Activated naive CD8-positive, alpha-beta T cell (primary cell): ENCODE measurements at regions not wholly inside any gene's neighbourhood (a gene's known extent, or its start where the extent isn't known, plus 50 kb on each side); places are given as distances from the start of the nearest gene placed in this dataset.

ENCODE experiments used
- H3K27ac Mint-ChIP-seq: one replicate; pipeline ENCODE4 v1.8.0; 2021; ENCODE audit warnings: mixed read lengths
- H3K27me3 Mint-ChIP-seq: one replicate; pipeline ENCODE4 v1.8.0; 2021; ENCODE audit warnings: mixed read lengths
- H3K36me3 Mint-ChIP-seq: one replicate; pipeline ENCODE4 v1.8.0; 2021; ENCODE audit warnings: mixed read lengths
- H3K4me1 Mint-ChIP-seq: one replicate; pipeline ENCODE4 v1.8.0; 2021; ENCODE audit warnings: low read depth, mixed read lengths
- H3K4me3 Mint-ChIP-seq: one replicate; pipeline ENCODE4 v1.8.0; 2021; ENCODE audit warnings: mild to moderate bottlenecking, mixed read lengths
- H3K9me3 Mint-ChIP-seq: one replicate; pipeline ENCODE4 v1.8.0; 2021; ENCODE audit warnings: low read depth, mixed read lengths

GRCh38 chr5:39955156-39955555, 530.4 kb upstream of the DAB2 start:
- no peaks in the 10 kb centered on the region for H3K9me3 Mint-ChIP-seq
- no peak overlapping the region for H3K27ac Mint-ChIP-seq
- H3K4me3 Mint-ChIP-seq = no peak overlapping the region
- H3K4me1 Mint-ChIP-seq = no peaks in the 10 kb centered on the region
- no peaks in the 10 kb centered on the region for H3K27me3 Mint-ChIP-seq
- peaks cover 2% of the 10 kb centered on the region for H3K36me3 Mint-ChIP-seq

GRCh38 chr5:39951070-39951469, 526.3 kb upstream of the DAB2 start:
- Mint-ChIP-seq H3K27ac (no peak overlapping the region), H3K9me3 (no peaks in the 10 kb centered on the region), H3K27me3 (no peaks in the 10 kb centered on the region), H3K36me3 (peaks cover 2% of the 10 kb centered on the region), H3K4me1 (peaks cover 3% of the 10 kb centered on the region), H3K4me3 (no peak overlapping the region)

- Mint-ChIP-seq H3K27me3 (no peaks in the 10 kb centered on the region), H3K36me3 (no peaks in the 10 kb centered on the region), H3K27ac (no peak overlapping the region), H3K4me3 (no peak overlapping the region), H3K9me3 (no peaks in the 10 kb centered on the region), H3K4me1 (peaks cover 3% of the 10 kb centered on the region)
Observed at GRCh38 chr5:39948867-39949468, 524.2 kb upstream of the DAB2 start.

GRCh38 chr5:39948341-39948740, 523.6 kb upstream of the DAB2 start:
- H3K4me3 Mint-ChIP-seq = no peak overlapping the region
- H3K27ac Mint-ChIP-seq = no peak overlapping the region
- no peaks in the 10 kb centered on the region for H3K9me3 Mint-ChIP-seq
- H3K27me3 Mint-ChIP-seq = no peaks in the 10 kb centered on the region
- H3K4me1 Mint-ChIP-seq = peaks cover 3% of the 10 kb centered on the region
- no peaks in the 10 kb centered on the region for H3K36me3 Mint-ChIP-seq

- Mint-ChIP-seq H3K36me3 (no peaks in the 10 kb centered on the region), H3K27me3 (no peaks in the 10 kb centered on the region), H3K9me3 (no peaks in the 10 kb centered on the region), H3K4me3 (no peak overlapping the region), H3K4me1 (peaks cover 3% of the 10 kb centered on the region), H3K27ac (no peak overlapping the region)
Observed at GRCh38 chr5:39947657-39948056, 522.9 kb upstream of the DAB2 start.

- Mint-ChIP-seq H3K27me3 (no peaks in the 10 kb centered on the region), H3K4me1 (peaks cover 3% of the 10 kb centered on the region), H3K9me3 (no peaks in the 10 kb centered on the region), H3K27ac (no peak overlapping the region), H3K4me3 (no peak overlapping the region), H3K36me3 (no peaks in the 10 kb centered on the region)
Observed at GRCh38 chr5:39946356-39947045, 521.7 kb upstream of the DAB2 start.

- no peaks in the 10 kb centered on the region for H3K27me3 Mint-ChIP-seq
- H3K36me3 Mint-ChIP-seq = no peaks in the 10 kb centered on the region
- no peaks in the 10 kb centered on the region for H3K9me3 Mint-ChIP-seq
- H3K4me3 Mint-ChIP-seq = no peak overlapping the region
- no peak overlapping the region for H3K27ac Mint-ChIP-seq
- peaks cover 3% of the 10 kb centered on the region for H3K4me1 Mint-ChIP-seq
Observed at GRCh38 chr5:39945870-39946269, 521.1 kb upstream of the DAB2 start.

- no peaks in the 10 kb centered on the region for H3K4me1 Mint-ChIP-seq
- H3K9me3 Mint-ChIP-seq = no peaks in the 10 kb centered on the region
- no peaks in the 10 kb centered on the region for H3K27me3 Mint-ChIP-seq
- H3K27ac Mint-ChIP-seq = no peak overlapping the region
- H3K4me3 Mint-ChIP-seq = no peak overlapping the region
- no peaks in the 10 kb centered on the region for H3K36me3 Mint-ChIP-seq
Observed at GRCh38 chr5:39943811-39944210, 519.0 kb upstream of the DAB2 start.

- Mint-ChIP-seq H3K4me3 (no peak overlapping the region), H3K27me3 (no peaks in the 10 kb centered on the region), H3K9me3 (no peaks in the 10 kb centered on the region), H3K36me3 (no peaks in the 10 kb centered on the region), H3K27ac (no peak overlapping the region), H3K4me1 (no peaks in the 10 kb centered on the region)
Observed at GRCh38 chr5:39942606-39943005, 517.8 kb upstream of the DAB2 start.

- Mint-ChIP-seq H3K27me3 (peaks cover 2% of the 10 kb centered on the region), H3K9me3 (no peaks in the 10 kb centered on the region), H3K27ac (no peak overlapping the region), H3K4me3 (no peak overlapping the region), H3K4me1 (no peaks in the 10 kb centered on the region), H3K36me3 (no peaks in the 10 kb centered on the region)
Observed at GRCh38 chr5:39941416-39941815, 516.6 kb upstream of the DAB2 start.

GRCh38 chr5:39934830-39935229, 510.1 kb upstream of the DAB2 start:
- Mint-ChIP-seq H3K27me3 (peaks cover 6% of the 10 kb centered on the region), H3K36me3 (no peaks in the 10 kb centered on the region), H3K9me3 (no peaks in the 10 kb centered on the region), H3K4me3 (no peak overlapping the region), H3K27ac (no peak overlapping the region), H3K4me1 (no peaks in the 10 kb centered on the region)

- no peaks in the 10 kb centered on the region for H3K4me1 Mint-ChIP-seq
- no peak overlapping the region for H3K27ac Mint-ChIP-seq
- H3K36me3 Mint-ChIP-seq = no peaks in the 10 kb centered on the region
- no peak overlapping the region for H3K4me3 Mint-ChIP-seq
- H3K9me3 Mint-ChIP-seq = no peaks in the 10 kb centered on the region
- H3K27me3 Mint-ChIP-seq = peaks cover 6% of the 10 kb centered on the region
Observed at GRCh38 chr5:39933061-39933460, 508.3 kb upstream of the DAB2 start.

- Mint-ChIP-seq H3K4me1 (no peaks in the 10 kb centered on the region), H3K27ac (no peak overlapping the region), H3K9me3 (no peaks in the 10 kb centered on the region), H3K4me3 (no peak overlapping the region), H3K36me3 (no peaks in the 10 kb centered on the region), H3K27me3 (peaks cover 7% of the 10 kb centered on the region)
Observed at GRCh38 chr5:39928709-39929108, 503.9 kb upstream of the DAB2 start.

- Mint-ChIP-seq H3K27me3 (peaks cover 2% of the 10 kb centered on the region), H3K27ac (no peak overlapping the region), H3K4me3 (no peak overlapping the region), H3K36me3 (no peaks in the 10 kb centered on the region), H3K4me1 (no peaks in the 10 kb centered on the region), H3K9me3 (peaks cover 3% of the 10 kb centered on the region)
Observed at GRCh38 chr5:39919876-39920275, 495.1 kb upstream of the DAB2 start.

- Mint-ChIP-seq H3K36me3 (peaks cover 5% of the 10 kb centered on the region), H3K27ac (no peak overlapping the region), H3K27me3 (peaks cover 8% of the 10 kb centered on the region), H3K4me3 (no peak overlapping the region), H3K9me3 (peaks cover 12% of the 10 kb centered on the region), H3K4me1 (no peaks in the 10 kb centered on the region)
Observed at GRCh38 chr5:39912906-39913305, 488.1 kb upstream of the DAB2 start.
